Progenitor cell of endocrine pancreas (in vitro differentiated cells): ENCODE measurements at regions not wholly inside any gene's neighbourhood (a gene's known extent, or its start where the extent isn't known, plus 50 kb on each side); places are given as distances from the start of the nearest gene placed in this dataset.

Source experiments
- DNase-seq: peaks from one replicate; pipeline ENCODE4 v3.0.0; 2021; ENCODE audit warnings: low spot score; ENCODE audit not compliant: unreplicated experiment
- H3K27ac Mint-ChIP-seq: 2 replicates; pipeline ENCODE4 v1.8.0; 2021; ENCODE audit warnings: mild to moderate bottlenecking, moderate library complexity, mixed read lengths
- H3K27me3 Mint-ChIP-seq: 2 replicates; pipeline ENCODE4 v1.8.0; 2021; ENCODE audit warnings: mixed read lengths
- H3K36me3 Mint-ChIP-seq: 2 replicates; pipeline ENCODE4 v1.8.0; 2022; ENCODE audit warnings: mixed read lengths; ENCODE audit not compliant: insufficient read depth
- H3K4me1 Mint-ChIP-seq: 2 replicates; pipeline ENCODE4 v1.8.0; 2021; ENCODE audit warnings: low read depth, mixed read lengths
- H3K4me3 Mint-ChIP-seq: 2 replicates; pipeline ENCODE4 v1.8.0; 2021; ENCODE audit warnings: low read depth, mild to moderate bottlenecking, moderate library complexity, mixed read lengths
- H3K9me3 Mint-ChIP-seq: 2 replicates; pipeline ENCODE4 v1.8.0; 2021; ENCODE audit warnings: low read depth, mixed read lengths
- CTCF ChIP-seq: fragments of 200-600 bp; sonication (generic); IDR thresholded peaks from one replicate; pipeline ENCODE4 v1.5.0; 2021; ENCODE audit warnings: antibody characterized with exemption, mild to moderate bottlenecking; ENCODE audit not compliant: unreplicated experiment

GRCh38 chr1:60924165-60924564 lies 158.2 kb upstream of the NFIA start:
- no peak for TF ChIP-seq CTCF
- H3K4me3 Mint-ChIP-seq, result no peak overlapping the region
- peaks cover 12% of the 10 kb centered on the region for H3K4me1 Mint-ChIP-seq
- DNase-seq, result no peak
- H3K9me3 Mint-ChIP-seq, result no peaks in the 10 kb centered on the region
- H3K27me3 Mint-ChIP-seq, result peaks cover 14% of the 10 kb centered on the region
- no peak overlapping the region for H3K27ac Mint-ChIP-seq
- no peaks in the 10 kb centered on the region for H3K36me3 Mint-ChIP-seq

DNA sequence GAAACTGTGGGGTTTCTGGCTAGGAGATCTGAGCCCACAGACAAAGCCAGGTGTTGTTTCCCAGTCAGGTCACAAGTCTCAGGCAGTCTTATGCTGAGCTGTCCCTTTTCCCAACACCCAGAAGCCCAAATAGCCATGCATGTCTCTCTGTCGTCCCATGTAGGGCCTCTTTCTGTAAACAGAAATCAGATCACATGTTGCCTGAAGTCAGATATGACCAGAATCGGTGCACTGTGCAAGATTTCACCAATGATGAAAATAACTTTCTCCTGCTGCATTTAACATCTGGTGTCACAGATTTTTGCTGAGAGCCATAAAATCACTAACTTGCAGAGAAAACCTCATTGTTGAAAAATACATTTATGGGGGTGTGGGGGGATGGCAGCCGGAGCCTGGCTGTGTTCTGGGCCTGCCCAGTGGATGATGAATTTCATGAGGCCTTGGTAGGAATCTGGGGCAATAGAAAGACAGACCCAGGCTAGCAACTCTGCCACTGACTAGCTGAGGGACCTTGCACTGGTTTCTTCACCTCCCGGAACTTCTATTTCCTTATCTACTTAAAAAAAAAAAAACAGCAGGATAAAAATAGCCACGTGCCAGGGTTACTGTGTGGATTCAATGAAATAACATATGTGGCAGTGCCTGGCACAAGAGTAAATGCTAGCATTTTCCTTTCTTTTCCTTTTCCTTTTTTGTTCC lies 158.8 kb upstream of the NFIA start:
- Mint-ChIP-seq H3K36me3 (no peaks in the 10 kb centered on the region), H3K27me3 (peaks cover 14% of the 10 kb centered on the region), H3K27ac (no peak overlapping the region), H3K9me3 (no peaks in the 10 kb centered on the region), H3K4me1 (peaks cover 12% of the 10 kb centered on the region), H3K4me3 (no peak overlapping the region)
- DNase-seq, result no peak
- no peak for TF ChIP-seq CTCF

DNA sequence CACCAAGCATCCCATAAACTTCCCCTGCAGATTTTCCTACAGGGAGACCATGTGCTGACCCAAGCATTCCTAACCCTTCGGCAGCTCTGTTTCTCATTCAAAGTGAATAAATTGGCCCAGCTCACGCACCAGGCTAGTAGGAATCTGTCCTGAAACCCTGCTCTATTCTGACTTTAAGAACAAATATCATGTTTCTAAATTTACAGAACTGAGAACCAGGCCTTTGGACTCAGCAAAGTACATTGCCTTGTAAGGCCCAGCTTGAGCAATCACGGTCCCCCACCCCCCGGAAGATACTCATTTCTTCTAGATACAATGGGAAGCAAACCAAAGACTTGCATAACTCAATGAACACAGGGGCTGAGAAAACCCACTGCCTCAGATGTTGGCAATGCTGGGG lies 160.1 kb upstream of the NFIA start:
- DNase-seq, result no peak
- Mint-ChIP-seq H3K4me3 (no peak overlapping the region), H3K36me3 (no peaks in the 10 kb centered on the region), H3K27me3 (peaks cover 17% of the 10 kb centered on the region), H3K4me1 (peaks cover 12% of the 10 kb centered on the region), H3K27ac (no peak overlapping the region), H3K9me3 (no peaks in the 10 kb centered on the region)
- TF ChIP-seq CTCF, result no peak

DNA sequence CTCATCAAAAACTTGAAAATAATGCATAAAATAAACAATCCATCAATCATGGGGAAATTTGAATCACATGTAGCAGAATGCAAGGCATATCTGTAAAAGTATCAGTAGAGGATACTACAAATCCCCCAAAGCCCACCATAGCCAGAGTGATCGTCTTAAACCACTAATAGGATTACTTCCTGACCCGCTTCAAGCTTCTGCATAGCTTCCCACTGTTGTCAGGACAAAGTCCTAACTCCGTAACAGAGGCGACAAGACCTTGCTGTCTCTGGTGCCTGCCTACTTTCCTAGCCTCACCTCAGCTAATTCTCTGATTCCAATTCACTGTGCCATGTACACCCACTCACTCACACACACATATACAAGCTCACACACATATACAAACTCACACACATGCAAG lies 161.2 kb upstream of the NFIA start:
- DNase-seq, result no peak
- no peak for TF ChIP-seq CTCF
- Mint-ChIP-seq H3K36me3 (no peaks in the 10 kb centered on the region), H3K9me3 (no peaks in the 10 kb centered on the region), H3K4me1 (peaks cover 12% of the 10 kb centered on the region), H3K27ac (no peak overlapping the region), H3K27me3 (peaks cover 10% of the 10 kb centered on the region), H3K4me3 (no peak overlapping the region)

DNA sequence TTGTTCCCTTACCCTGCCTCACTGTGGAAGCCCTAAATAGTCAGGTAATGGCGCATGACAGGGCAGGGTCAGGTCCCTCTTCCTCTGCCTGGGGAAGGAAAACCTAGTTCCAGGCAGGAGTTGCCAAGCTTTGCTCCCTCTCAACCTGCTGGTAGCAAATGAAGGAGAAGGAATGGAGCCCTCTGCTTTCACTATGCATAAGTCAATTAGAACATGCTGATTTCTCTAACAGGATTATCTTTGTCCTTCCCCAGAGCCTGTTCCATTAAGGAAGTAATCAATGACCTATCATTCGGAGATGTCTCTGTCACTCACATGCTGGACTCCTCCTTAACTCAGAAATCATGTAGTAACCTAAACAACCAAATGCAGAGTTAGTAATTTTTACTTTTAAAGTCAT lies 161.8 kb upstream of the NFIA start:
- Mint-ChIP-seq H3K27me3 (peaks cover 10% of the 10 kb centered on the region), H3K9me3 (no peaks in the 10 kb centered on the region), H3K4me3 (no peak overlapping the region), H3K4me1 (peaks cover 12% of the 10 kb centered on the region), H3K27ac (no peak overlapping the region), H3K36me3 (no peaks in the 10 kb centered on the region)
- no peak for TF ChIP-seq CTCF
- DNase-seq, result no peak
